EH (cell line): ENCODE measurements at regions not wholly inside any gene's neighbourhood (a gene's known extent, or its start where the extent isn't known, plus 50 kb on each side); places are given as distances from the start of the nearest gene placed in this dataset.

ENCODE experiments used
- DNase-seq: peaks from one replicate; pipeline ENCODE4 v3.0.0-alpha.2; 2015; ENCODE audit warnings: low read depth

DNA sequence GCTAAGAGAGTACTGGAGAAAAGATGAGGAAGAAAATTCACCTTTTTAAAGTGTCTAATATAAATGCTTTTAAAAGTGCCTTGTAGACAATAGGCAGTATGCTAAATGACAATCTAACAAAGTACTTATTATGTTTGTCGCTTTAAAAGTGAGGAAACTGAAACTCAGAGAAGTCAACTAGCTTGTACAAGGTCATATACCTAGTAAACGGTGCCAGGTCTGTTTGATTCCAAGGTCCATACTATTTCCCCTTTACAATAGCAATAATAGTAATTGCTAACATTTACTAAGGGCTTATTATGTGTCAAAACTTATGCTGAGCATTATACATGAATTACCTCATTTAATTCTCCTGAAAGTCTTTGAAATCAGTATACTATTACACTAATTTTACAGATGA lies 328.6 kb upstream of the SLC24A2 start:
- no peak for DNase-seq

DNA sequence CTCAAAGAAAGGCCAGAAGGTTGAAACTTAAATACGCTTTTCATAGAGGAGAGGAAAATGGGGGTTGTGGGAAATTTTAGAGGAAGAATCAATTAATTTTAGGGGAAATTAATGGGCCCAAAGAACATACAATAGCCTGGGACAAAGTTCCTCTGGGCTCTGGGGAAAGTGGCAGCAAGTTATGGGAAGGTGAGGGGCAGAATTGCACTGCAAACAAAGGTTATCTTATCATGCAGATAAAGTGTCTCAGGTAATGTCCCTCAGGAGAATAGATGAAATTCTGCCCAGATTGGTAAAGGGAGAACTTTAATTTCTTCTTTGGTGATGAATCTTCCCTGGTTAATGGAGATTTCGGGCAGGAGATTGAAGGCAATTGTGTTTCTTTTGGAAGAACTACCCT lies 326.1 kb upstream of the SLC24A2 start:
- DNase-seq = no peak

DNA sequence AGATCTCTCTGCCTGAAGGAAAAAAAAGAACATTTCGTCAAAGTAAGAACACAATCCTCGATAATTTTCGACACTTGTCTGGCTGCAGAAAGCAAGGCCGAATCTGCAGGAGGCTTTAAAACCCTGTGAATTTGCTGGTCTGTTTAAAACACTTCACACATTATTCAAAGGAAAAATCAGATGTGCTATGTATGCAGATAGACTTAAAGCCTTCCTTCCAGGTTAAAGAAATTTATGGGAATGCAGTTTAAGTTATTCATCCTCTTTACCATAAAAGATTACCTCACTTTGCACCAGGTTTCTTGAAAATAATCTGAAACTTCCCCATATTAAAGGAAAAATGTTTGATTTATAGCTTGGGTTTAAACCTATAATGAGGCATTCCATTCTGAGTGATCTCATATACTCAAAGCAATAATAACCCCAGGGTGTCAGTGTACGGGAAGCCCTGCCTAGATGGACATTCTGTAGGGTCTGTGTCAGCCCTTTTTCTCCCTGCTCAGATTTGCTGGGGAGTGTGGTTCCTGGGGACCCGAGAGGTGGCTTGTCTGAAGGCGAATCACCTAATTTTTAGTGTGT lies 323.5 kb upstream of the SLC24A2 start:
- DNase-seq = peak; percentile 3

DNA sequence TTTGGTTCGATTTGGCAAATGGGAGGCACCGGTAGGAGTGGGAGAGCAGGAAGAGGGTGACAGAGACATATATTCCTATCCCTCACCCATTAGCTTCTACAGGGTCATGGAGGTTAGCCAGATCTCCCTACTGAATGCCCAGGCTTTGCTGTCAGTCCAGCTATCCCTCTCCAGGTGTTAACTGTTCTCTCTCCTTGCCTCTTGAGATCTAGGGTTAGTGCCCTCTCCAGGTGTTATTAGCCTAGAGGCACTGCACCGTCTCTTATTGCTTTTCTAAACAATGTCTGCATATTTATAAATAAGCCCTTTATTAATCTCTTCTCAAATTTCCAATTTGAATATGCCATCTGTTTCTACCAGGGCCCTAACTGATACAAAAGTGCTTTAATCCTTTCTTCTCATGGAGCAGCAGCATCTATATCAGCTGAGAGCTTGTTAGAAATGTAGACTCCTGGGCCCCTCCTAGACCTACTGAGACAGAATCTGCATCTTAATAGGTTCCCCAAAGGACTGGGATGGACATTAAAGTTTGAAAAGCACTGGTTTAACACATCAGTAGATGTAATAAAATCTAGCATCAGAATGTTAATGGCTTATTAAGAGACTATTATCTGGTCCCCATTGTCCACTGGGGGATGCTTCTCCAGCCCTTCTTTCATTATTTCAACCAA lies 322.5 kb upstream of the SLC24A2 start:
- DNase-seq = no peak

DNA sequence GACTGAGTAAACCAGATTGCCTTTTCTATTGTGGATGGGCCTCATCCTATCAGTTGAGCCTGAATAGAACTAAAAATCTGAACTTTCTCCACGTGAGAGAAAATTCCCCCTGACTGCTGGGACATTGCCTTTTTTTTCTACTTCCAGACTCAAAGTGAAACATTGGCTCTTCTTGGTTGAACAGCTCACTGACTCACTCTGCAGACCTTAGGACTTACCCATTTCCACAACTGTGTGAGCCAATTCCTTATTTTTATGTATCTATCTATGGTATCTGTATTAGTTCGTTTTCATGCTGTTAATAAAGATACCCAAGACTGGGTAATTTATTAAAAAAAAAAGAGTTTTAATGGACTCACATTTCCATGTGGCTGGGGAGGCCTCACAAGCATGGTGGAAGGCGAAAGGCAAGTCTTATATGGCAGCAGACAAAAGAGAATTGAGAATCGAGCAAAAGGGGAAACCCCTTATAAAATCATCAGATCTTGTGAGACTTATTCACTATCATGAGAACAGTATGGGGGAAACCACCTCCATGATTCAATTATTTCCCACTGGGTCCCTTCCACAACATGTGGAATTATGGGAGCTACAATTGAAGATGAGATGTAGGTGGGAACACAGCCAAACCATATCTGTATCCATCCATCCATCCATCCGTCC lies 306.7 kb upstream of the SLC24A2 start:
- no peak for DNase-seq

DNA sequence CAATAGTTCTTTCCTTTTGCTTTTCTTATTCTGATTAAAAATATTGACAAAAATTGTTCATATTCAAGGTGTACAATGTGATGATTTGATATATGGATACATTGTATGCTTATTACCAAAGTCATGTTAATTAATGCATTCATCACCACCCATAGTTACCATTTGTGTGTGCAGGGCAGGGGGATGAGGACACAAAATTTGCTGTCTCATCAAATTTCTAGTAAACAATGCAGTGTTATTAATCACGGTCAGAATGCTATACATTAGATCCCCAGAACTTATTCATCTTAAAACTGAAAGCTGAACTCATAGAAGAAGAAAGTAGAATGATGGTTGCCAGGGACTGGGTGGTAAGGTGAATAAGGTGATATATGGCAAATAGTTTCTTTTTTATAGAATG lies 303.7 kb upstream of the SLC24A2 start:
- no peak for DNase-seq

DNA sequence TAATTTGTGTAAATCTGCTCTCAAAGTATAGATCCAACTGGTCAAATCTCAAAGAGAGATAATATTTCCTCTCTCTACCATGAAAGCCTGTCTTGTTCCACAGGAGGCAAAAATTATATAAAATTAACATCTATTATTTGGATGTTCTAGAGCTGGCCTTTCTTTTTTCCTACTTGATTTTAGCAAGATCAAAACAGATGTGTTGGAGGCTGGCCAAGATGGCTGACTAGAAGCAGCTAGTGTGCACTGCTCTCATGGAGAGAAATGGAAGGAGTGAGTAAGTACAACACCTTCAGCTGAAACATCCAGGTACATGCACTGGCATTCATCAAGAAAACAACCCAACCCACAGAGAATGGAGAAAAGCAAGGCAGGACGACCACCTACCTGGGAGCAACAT lies 298.6 kb upstream of the SLC24A2 start:
- no peak for DNase-seq

DNA sequence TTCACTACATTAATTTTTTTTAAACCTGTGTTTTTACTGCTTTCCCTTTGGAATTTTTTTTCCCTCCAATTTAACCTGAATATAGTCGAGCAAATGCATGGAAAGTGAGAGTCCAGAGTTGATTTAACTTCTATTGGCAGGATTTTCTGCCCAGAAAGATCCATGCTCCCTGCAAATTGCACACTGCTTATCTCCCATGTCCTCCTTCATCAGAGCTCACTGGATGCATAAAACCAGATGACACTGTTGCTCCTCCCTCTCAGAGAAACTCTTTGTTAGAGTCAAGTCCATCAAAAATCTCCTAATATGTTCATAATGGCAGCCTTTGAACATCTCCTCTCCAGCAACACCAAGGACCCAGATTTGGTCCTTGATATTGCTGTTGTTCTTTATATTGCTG lies 297.0 kb upstream of the SLC24A2 start:
- no peak for DNase-seq

DNA sequence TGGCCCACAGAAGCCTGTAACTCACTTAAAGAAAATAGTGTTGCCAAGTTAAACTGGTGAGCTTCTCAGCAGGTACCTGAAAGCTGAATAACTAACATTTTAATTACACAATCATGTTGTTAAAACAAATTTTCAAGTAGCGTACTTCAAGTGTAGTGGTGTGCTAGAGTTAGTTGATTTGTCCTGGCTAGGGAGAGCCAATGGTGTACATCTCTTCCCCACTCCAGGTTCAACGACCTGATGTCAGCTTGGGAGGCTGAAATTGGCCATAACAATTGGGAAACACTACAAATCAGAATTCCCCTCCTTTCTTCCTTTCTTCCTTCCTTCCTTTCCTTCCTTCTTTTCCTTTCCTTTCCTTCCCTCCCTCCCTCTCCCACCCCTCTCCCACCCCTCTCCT lies 295.3 kb upstream of the SLC24A2 start:
- no peak for DNase-seq

DNA sequence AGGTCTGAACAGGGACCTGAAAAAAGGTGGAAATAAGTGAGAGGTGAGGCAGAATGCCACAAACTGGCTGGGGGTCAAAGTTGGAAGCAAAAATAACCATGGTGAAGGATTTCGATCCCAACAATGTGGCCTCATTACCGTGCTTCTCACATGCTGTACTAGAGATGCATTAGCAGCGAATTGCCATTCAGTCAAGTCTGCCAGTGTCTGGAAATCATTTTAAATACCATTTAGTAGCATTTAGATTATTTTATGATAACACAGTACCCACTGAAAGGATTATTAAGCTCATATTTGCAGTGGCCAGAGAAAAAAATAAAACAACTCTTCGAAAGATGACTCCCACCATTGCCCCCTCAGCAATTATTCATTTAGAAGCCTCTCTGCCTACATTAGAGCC lies 294.6 kb upstream of the SLC24A2 start:
- no peak for DNase-seq

DNA sequence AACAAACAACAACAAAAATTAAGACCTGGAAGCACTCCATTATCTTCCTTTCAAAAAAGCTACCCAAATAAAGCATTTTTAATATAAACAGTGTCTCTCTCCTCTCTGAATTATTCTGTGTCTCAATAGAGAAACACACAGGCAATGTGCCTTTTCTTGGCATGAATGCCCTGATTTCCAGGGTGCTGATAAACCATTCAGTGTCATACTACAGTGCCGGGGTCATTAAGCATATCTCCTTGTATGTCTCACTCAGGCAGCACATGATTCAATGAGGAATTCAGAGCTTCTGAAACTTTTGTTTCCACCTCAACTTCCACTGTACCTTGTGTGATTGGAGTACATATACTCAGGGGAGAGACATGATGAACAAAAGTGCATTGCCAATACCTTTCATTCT lies 294.0 kb upstream of the SLC24A2 start:
- no peak for DNase-seq

DNA sequence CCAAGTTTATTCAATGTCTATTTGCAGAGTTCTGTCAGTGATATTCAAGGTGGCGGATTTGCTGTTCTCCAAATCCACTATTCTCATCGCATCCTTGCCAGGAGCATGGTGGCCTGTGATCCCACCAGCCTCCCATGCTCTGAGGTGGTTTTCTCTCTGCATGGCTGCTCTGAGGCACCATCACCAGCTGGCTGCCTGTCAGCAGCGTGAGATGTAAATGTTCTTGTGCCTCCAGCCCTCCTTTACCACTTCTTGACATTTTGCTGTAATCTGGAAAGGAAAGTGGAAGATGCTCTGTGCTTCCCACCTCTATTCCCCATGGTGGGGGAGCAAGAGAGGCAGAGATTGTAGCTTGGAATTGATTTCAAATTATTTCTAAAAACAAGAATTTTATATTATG lies 293.6 kb upstream of the SLC24A2 start:
- no peak for DNase-seq

DNA sequence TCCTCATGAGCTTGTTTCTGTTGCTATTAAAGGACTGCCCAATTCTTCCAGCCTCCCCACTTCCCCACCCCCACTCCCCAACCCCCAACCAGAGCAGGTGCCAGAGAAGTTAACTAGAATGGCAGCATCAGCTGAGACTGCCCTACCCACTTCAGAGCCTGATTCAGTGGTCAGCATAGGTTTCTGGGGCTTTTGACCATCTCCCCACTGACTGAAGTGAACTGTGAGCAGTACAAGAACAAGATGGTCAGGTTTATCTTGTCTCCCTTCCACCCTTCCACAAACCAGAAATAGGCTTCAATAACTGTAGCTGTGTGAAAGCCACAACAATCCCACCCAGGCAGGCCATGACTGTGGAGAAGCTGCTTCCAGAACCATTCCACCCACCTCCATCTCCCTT lies 289.4 kb upstream of the SLC24A2 start:
- DNase-seq = no peak

DNA sequence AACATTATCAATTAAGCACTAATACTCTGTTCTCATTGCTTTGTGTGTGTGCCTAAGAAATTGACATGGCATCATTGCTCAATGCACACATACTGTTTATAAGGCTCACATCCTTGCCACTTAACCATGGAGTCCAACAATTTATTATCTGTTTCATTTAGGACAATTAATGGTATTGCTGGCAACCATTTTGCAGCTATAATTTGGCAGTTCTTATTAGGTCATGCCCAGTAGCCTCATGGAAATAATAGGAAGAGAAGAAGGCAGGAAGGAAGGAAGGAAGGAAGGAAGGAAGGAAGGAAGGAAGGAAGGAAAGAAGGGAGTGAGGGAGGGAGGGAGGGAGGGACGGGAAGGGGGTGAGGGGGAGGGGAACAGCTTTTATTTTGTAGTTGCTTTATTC lies 285.5 kb upstream of the SLC24A2 start:
- DNase-seq = no peak

DNA sequence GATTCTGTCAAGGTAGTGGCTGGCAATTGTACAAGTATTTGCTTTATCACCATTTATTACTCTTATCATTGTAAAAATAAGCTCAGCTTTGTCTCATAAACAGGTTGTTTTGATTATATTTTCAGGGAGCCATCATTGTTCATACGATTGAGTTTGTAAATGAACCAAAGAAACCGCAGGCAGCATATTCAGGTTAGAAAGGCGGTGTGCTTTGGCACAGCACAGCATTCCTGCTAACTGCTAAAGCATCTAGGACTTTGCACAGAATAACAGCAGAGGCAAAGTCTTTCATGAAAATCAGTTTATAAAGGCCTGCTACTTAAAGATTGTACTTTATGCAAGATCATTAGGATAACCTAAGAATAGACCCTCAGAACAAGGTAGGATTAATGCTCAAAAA lies 281.5 kb upstream of the SLC24A2 start:
- no peak for DNase-seq

DNA sequence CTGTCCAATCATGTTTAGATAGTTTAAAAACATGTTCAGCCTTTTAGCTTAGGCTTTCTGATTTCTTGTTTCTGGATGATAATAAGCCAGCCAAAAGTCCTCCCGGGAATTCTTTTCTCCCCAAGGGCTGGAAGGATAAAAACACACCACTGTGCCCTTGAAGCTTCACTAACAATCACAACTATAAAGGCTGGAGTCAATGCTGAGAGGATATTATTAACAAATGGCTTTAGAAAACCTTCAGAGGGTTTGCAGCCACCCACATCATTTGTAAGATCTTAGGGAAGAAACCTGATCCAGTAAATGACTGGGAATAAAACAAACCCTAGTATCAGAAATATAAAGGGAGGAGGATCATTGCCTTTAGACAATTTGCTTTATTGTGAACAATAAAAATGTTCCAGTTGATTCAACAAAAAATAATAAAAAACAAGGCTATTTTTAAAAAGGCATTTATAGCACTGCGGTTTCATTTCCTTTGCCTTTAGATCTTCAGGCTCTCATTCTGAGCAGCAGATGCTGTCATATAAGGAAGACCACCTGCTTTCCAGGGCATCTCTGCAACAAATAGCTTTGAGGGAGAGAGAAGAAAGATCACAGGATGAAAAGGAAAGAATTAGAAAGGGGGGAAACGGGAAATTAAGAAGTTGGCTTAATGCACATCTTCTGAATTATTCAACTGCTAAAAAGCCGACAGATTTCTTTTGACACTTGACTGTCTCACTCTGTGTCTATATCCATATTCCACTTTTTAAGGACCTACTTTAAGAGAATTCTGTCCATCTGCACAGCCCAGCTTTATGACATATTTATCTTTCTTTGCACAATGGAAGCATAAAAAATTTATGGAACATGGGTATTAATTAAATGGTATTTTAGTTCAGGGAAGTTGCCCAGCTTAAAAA lies 277.2 kb upstream of the SLC24A2 start:
- DNase-seq = no peak

DNA sequence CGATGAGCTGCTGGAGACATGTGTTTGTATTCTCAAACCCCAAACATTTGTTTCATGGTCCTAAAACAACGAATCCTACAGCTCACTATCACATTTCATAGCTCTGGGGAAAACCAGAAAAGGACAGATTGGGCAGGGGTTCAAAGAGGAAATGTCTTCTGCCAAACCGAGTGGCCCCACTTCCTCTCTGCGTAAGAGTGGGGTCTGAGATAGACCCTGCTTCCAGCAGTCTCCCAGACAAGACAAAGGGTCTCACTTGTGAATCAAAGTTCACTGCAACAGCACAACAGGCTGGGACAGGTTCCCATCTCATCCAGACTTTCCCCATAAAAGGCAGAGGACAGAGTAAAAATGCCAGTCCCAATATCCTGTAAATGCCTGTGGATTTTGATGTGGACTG lies 276.2 kb upstream of the SLC24A2 start:
- DNase-seq = no peak

DNA sequence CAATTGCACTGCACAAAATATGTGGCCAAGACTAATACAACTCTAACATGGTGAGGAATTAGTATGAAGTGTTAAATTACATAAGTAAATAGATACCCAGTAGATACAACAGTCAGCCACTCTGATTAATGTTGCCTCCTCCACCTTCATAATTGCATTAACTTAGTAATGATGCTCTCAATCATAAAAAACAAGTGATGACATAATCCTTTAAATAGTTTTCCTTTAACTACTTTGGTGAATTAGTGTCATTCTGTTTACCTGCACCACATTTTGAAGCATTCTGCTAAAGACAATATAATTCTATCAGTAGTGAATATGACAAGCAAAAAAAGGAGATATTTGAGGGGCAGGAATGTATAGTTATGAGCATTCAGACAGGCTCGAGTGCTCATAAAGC lies 265.9 kb upstream of the SLC24A2 start:
- DNase-seq = no peak

DNA sequence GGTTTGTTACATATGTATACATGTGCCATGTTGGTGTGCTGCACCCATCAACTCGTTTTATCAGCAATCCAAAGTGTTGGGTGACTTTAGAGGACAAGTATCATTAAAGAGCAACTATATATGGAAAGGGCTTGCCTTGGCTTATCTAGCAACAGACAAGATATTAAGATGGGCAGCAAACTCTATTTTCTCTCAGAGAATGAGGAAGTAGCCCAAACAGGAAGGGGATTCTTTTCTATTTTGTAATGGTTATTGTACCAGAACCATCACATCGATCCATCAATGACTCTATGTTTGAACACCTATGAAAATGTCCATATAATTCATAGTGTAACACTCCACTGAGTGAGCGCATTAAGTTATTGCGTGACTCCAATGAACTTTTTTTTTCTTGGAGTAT lies 260.1 kb upstream of the SLC24A2 start:
- no peak for DNase-seq

DNA sequence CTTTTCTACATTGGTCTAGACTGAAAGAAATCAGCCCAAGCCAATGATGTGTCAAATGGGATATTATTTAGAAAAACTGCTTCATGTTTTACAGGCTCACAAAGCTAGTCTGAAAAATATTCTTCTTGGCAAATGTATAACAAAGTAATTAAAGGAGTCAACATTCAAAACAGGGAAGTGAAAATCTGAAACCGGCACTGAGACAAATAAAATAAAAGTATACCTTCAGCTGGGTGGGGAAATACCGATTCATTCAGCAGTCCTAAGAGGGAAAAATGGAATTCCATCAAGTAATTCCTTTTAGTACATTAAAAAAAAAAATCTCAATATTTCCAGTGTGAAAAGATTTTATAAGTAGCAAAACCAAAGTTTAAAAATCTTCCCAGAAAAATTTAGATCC lies 259.6 kb upstream of the SLC24A2 start:
- DNase-seq = no peak

DNA sequence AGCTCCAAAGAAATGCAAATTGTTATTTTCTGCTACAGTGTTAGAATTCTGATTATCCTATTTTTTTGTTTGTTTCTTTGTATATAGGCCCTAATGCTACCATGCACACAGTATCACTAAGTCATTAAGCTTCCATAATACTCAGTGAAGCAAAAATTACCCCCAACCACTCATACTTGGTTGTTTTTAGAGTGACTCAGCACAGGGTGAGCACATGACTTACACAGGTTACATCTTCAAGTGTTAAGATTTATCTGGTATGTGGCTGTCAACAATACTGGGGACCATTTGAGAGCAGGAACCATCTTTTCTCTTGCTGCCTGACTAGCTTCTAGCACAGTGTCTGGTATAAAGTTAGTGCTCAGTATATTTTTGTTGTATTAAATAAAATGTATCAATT lies 255.8 kb upstream of the SLC24A2 start:
- DNase-seq = no peak

DNA sequence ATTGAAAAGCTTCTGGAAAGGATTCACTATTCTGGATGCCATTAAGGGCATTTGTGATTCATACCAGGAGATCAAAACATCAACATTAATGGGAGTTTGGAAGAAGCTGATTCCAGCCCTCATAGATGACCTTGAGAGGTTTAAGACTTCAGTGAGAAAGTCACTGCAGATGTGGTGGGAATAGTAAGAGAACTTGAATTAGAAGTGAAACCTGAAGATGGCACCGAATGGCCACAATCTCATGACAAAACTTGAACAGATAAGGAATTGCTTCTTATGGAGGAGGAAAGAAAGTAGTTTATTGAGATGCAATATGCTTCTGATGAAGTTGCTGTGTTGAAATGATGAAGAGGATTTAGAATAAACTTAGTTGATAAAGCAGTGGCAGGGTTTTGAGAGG lies 254.6 kb upstream of the SLC24A2 start:
- no peak for DNase-seq

DNA sequence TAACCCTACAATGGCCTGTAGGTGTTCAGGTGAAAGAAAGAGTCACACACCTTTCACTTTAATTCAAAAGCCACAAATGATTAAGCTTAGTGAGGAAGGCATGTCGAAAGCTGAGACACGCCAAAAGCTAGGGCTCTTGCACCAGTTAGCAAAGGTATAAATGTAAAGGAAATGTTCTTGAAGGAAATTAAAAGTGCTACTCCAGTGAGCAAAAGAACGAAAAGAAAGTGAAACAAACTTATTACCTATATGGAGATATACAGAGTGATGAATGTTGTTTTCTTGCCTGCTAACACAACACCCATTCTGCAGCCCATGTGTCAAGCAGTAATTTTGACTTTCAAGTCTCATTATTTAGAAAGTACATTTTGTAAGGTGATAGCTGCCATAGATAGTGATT lies 254.2 kb upstream of the SLC24A2 start:
- DNase-seq = no peak
